ENCODE measurements at regions not wholly inside any gene's neighbourhood (a gene's known extent, or its start where the extent isn't known, plus 50 kb on each side); places are given as distances from the start of the nearest gene placed in this dataset.
A peak's percentile ranks its signal among the peaks of the same experiment; 100 is the strongest.

DNA sequence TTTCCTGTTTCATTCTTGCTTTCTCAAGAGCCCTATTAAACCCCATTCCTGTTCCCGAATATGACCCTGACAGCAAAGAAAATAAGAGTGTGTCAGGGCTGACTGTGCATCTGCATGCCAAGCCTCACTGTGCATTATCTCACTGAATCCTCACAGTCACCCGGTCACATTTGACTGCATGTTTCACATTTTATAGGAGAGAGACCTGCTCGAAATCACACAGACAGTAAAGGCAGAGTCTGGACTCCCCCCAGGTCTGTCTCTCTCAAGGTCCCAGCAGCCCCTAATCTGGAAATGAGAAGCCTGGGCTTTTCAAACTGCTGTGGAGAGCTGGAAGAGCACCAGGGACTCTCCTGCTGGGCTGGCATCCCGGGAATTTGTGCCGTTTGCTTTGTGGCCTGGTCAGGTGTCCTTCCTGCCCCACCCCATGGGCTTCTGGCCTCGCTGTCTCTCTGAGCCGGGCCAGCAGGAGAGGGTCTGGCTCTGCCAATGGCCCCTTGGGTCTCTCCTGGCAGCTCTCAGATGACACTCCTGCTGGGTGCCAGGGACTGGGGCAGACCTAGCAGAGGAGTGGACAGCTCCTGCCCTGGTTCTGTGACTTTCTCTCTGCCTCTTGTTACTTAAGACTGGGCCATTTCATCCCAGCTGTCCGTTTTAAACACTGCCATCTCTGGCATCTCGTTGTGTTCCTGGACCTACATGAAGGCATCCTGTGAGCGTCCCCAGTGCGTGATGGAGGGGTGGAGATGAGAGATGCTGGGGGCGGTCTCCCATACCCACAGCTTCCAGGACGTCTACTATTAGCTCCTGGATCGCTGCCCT lies 173.6 kb downstream of the ARHGAP12 start:
- no peak for DNase-seq (ENCODE audit: low read depth in 6 of 9, low spot score in 9 of 9)
- H3K27me3 ChIP-seq (ENCODE audit: control insufficient read depth in 2 of 2, insufficient read depth in 1 of 2, low read length in 1 of 2) = peaks cover 0 to 5% of the 10 kb centered on the region in 2 donors
- no peak overlapping the region for H3K4me3 ChIP-seq (ENCODE audit: low read length in 2 of 2)
- 93% methylated on average over 14 of the region's 14 CpGs for WGBS
- H3K27ac ChIP-seq (ENCODE audit: low read depth in 1 of 2, low read length in 1 of 2) = no peak overlapping the region
- H3K9me3 ChIP-seq (ENCODE audit: control insufficient read depth in 2 of 2, insufficient read depth in 1 of 2, low read length in 1 of 2) = no peaks in the 10 kb centered on the region
- H3K36me3 ChIP-seq (ENCODE audit: control insufficient read depth in 2 of 2, insufficient read depth in 2 of 2, low read length in 1 of 2) = no peaks in the 10 kb centered on the region
- peaks cover 11 to 16% of the 10 kb centered on the region in 2 donors for H3K4me1 ChIP-seq (ENCODE audit: control insufficient read depth in 2 of 2, insufficient read depth in 2 of 2, low read length in 2 of 2)

DNA sequence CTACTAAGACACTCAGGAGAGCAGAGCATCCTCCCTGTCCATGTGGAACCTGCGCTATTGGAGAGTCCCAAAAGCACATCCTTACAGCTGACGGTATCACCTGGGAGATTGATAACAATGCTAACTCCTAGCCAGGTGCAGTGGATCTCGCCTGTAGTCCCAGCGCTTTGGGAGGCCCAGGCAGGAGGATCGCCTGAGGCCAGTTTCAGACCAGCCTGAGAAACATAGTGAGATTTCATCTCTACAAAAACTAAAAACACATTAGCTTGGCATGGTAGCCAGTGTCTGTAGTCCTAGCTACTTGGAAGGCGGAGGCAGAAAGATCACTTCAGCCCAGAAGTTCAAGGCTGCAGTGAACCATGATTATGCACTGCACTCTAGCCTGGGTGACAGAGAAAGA lies 174.9 kb downstream of the ARHGAP12 start:
- Histone ChIP-seq H3K27ac (ENCODE audit: low read depth in 1 of 2, low read length in 1 of 2) (no peak overlapping the region), H3K36me3 (ENCODE audit: control insufficient read depth in 2 of 2, insufficient read depth in 2 of 2, low read length in 1 of 2) (no peaks in the 10 kb centered on the region), H3K4me1 (ENCODE audit: control insufficient read depth in 2 of 2, insufficient read depth in 2 of 2, low read length in 2 of 2) (peaks cover 9 to 15% of the 10 kb centered on the region in 2 donors), H3K4me3 (ENCODE audit: low read length in 2 of 2) (no peak overlapping the region), H3K27me3 (ENCODE audit: control insufficient read depth in 2 of 2, insufficient read depth in 1 of 2, low read length in 1 of 2) (peaks cover 0 to 2% of the 10 kb centered on the region in 2 donors), H3K9me3 (ENCODE audit: control insufficient read depth in 2 of 2, insufficient read depth in 1 of 2, low read length in 1 of 2) (no peaks in the 10 kb centered on the region)
- DNase-seq (ENCODE audit: low read depth in 6 of 9, low spot score in 9 of 9) = no peak
- WGBS = 98% methylated on average over 6 of the region's 6 CpGs

DNA sequence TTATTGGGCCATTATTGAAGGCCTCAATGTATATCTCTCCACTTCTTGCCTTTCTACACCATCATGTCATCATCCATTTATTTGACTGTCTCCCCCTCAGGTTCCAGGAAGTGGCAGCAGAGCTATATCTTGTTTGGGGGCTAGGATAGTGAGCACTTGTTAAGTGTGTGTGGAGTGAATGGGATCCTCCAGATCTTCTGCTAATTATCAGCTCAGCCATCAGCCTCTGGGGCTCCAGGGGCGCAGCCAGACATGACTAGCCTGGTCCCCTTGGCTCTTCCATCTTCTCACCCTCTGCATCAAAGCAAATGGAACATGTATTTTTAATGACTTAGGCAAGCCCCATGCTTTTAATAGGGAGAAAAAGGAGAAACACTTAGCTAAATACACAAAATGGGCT lies 176.5 kb downstream of the ARHGAP12 start:
- no peak overlapping the region for H3K4me3 ChIP-seq (ENCODE audit: low read length in 2 of 2)
- peaks cover 9 to 11% of the 10 kb centered on the region in 2 donors for H3K4me1 ChIP-seq (ENCODE audit: control insufficient read depth in 2 of 2, insufficient read depth in 2 of 2, low read length in 2 of 2)
- no peak for DNase-seq (ENCODE audit: low read depth in 6 of 9, low spot score in 9 of 9)
- no peaks in the 10 kb centered on the region for H3K36me3 ChIP-seq (ENCODE audit: control insufficient read depth in 2 of 2, insufficient read depth in 2 of 2, low read length in 1 of 2)
- 96% methylated on average over 1 of the region's 1 CpG for WGBS
- H3K9me3 ChIP-seq (ENCODE audit: control insufficient read depth in 2 of 2, insufficient read depth in 1 of 2, low read length in 1 of 2) = no peaks in the 10 kb centered on the region
- H3K27ac ChIP-seq (ENCODE audit: low read depth in 1 of 2, low read length in 1 of 2) = no peak overlapping the region
- H3K27me3 ChIP-seq (ENCODE audit: control insufficient read depth in 2 of 2, insufficient read depth in 1 of 2, low read length in 1 of 2) = no peaks in the 10 kb centered on the region

GRCh38 chr10:31751738-31752080 lies 176.9 kb downstream of the ARHGAP12 start:
- 75% methylated on average over 9 of the region's 9 CpGs for WGBS
- H3K36me3 ChIP-seq (ENCODE audit: control insufficient read depth in 2 of 2, insufficient read depth in 2 of 2, low read length in 1 of 2) = no peaks in the 10 kb centered on the region
- no peaks in the 10 kb centered on the region for H3K27me3 ChIP-seq (ENCODE audit: control insufficient read depth in 2 of 2, insufficient read depth in 1 of 2, low read length in 1 of 2)
- H3K27ac ChIP-seq (ENCODE audit: low read depth in 1 of 2, low read length in 1 of 2) = no peak overlapping the region
- H3K9me3 ChIP-seq (ENCODE audit: control insufficient read depth in 2 of 2, insufficient read depth in 1 of 2, low read length in 1 of 2) = no peaks in the 10 kb centered on the region
- H3K4me1 ChIP-seq (ENCODE audit: control insufficient read depth in 2 of 2, insufficient read depth in 2 of 2, low read length in 2 of 2) = peaks cover 9 to 11% of the 10 kb centered on the region in 2 donors
- DNase-seq (ENCODE audit: low read depth in 6 of 9, low spot score in 9 of 9) = no peak
- no peak overlapping the region for H3K4me3 ChIP-seq (ENCODE audit: low read length in 2 of 2)

DNA sequence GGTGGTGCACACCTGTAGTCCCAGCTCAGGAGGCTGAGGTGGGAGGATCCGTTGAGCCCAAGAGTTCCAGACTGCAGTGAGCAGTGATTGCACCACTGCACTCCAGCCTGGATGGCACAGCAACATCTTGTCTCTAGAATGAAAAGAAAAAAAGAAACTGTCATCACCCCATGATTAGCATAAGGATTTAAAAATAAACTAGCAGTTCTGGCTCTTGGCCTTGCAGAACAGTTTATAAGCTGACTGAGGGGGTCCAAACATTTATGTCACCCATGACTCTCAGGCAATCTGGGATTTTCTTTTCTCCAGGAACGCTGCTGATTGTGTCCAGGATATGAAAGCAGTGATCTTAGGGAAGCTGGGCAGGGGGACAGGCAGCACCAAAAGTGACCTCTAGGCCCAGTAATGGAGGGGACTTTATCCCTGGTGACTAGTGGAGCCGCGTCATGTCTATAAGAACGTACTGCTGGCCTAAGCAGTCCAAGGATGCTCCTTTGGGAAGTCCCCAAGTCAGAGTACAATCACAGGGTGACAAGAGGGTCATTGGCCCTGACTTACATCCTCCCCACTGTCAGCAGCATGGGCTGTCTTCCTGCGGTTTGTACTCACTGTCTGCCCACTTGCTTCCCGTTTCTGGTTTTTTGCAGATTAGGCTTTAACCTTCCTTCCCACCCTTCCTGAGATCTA lies 177.4 kb downstream of the ARHGAP12 start:
- no peak for DNase-seq (ENCODE audit: low read depth in 6 of 9, low spot score in 9 of 9)
- Histone ChIP-seq H3K4me1 (ENCODE audit: control insufficient read depth in 2 of 2, insufficient read depth in 2 of 2, low read length in 2 of 2) (peaks cover 9 to 11% of the 10 kb centered on the region in 2 donors), H3K4me3 (ENCODE audit: low read length in 2 of 2) (no peak overlapping the region), H3K9me3 (ENCODE audit: control insufficient read depth in 2 of 2, insufficient read depth in 1 of 2, low read length in 1 of 2) (no peaks in the 10 kb centered on the region), H3K27ac (ENCODE audit: low read depth in 1 of 2, low read length in 1 of 2) (no peak overlapping the region), H3K36me3 (ENCODE audit: control insufficient read depth in 2 of 2, insufficient read depth in 2 of 2, low read length in 1 of 2) (no peaks in the 10 kb centered on the region), H3K27me3 (ENCODE audit: control insufficient read depth in 2 of 2, insufficient read depth in 1 of 2, low read length in 1 of 2) (no peaks in the 10 kb centered on the region)
- WGBS = 66% methylated on average over 7 of the region's 7 CpGs

DNA sequence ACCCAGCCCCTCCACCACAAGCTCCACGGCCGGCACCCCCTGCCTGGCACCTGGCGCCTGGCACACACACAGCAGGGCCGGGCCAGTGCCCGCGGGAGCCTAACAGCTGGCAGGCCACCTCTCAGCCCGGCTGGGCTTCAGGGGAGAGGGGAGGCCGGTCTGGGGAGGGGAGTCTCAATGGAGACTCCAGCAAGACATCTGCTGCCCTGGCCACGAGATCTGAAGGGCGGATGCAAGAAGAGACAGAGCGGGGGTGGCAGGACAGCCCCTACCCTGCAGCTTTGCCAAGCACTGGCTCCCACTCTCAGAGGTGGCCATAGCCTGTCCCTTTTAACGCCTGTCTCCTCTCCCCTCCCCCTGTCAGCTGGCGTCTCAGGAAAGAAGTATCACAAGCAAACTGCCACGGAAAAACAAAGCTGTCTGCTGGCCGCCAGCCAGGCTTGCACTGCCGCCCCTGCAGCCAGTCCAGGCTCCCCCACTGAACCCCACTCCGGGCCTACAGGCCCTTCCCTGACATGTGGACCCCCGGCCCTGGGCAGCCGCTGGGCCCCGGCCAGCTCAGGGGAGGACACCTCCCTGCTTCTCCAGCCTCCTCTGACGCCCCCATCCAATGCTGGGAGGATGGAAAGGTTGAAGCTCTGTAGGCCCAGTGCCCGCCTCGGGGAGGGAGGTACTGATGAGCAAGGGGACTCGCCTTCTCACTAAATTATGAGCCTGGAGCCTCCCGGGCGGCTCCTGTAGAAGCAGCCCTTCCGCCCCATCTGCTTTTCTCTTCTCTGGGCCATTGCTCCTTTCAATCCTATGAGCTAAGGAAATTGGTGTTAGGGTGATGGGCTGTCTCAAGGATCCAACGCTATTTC lies 178.4 kb downstream of the ARHGAP12 start:
- Histone ChIP-seq H3K4me3 (ENCODE audit: low read length in 2 of 2) (no peak overlapping the region), H3K4me1 (ENCODE audit: control insufficient read depth in 2 of 2, insufficient read depth in 2 of 2, low read length in 2 of 2) (peaks cover 9 to 11% of the 10 kb centered on the region in 2 donors), H3K9me3 (ENCODE audit: control insufficient read depth in 2 of 2, insufficient read depth in 1 of 2, low read length in 1 of 2) (no peaks in the 10 kb centered on the region), H3K27me3 (ENCODE audit: control insufficient read depth in 2 of 2, insufficient read depth in 1 of 2, low read length in 1 of 2) (no peaks in the 10 kb centered on the region), H3K27ac (ENCODE audit: low read depth in 1 of 2, low read length in 1 of 2) (no peak overlapping the region), H3K36me3 (ENCODE audit: control insufficient read depth in 2 of 2, insufficient read depth in 2 of 2, low read length in 1 of 2) (no peaks in the 10 kb centered on the region)
- WGBS = 45% methylated on average over 28 of the region's 28 CpGs
- DNase-seq (ENCODE audit: low read depth in 6 of 9, low spot score in 9 of 9) = no peak

DNA sequence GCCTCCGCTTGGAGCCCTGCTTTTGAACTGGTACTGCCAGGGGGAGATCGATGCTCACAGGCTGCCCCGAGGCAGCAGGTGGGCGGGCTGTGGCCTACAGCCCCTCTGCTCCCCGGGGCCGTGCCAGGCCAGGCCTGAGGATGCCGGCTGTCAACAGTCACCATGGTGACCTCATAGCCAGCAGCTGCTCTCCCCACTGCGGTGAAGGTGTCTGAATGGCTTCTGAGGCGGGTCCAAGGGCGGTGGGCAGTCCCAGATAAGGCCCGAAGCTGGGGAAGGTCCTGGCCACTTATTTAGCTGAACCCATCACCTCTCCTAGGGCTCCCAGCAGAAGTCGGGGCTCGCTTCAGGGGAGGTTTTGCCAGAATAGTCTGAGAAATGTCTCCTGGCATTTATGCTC lies 179.3 kb downstream of the ARHGAP12 start:
- Histone ChIP-seq H3K27ac (ENCODE audit: low read depth in 1 of 2, low read length in 1 of 2) (no peak overlapping the region), H3K4me3 (ENCODE audit: low read length in 2 of 2) (no peak overlapping the region), H3K9me3 (ENCODE audit: control insufficient read depth in 2 of 2, insufficient read depth in 1 of 2, low read length in 1 of 2) (no peaks in the 10 kb centered on the region), H3K4me1 (ENCODE audit: control insufficient read depth in 2 of 2, insufficient read depth in 2 of 2, low read length in 2 of 2) (peaks cover 9 to 11% of the 10 kb centered on the region in 2 donors), H3K36me3 (ENCODE audit: control insufficient read depth in 2 of 2, insufficient read depth in 2 of 2, low read length in 1 of 2) (no peaks in the 10 kb centered on the region), H3K27me3 (ENCODE audit: control insufficient read depth in 2 of 2, insufficient read depth in 1 of 2, low read length in 1 of 2) (no peaks in the 10 kb centered on the region)
- WGBS = 96% methylated on average over 13 of the region's 13 CpGs
- DNase-seq (ENCODE audit: low read depth in 6 of 9, low spot score in 9 of 9) = no peak

GRCh38 chr10:31745612-31746376 lies 182.8 kb downstream of the ARHGAP12 start:
- Histone ChIP-seq H3K9me3 (ENCODE audit: control insufficient read depth in 2 of 2, insufficient read depth in 1 of 2, low read length in 1 of 2) (no peaks in the 10 kb centered on the region), H3K4me1 (ENCODE audit: control insufficient read depth in 2 of 2, insufficient read depth in 2 of 2, low read length in 2 of 2) (peaks cover 9 to 11% of the 10 kb centered on the region in 2 donors), H3K27ac (ENCODE audit: low read depth in 1 of 2, low read length in 1 of 2) (no peak overlapping the region), H3K27me3 (ENCODE audit: control insufficient read depth in 2 of 2, insufficient read depth in 1 of 2, low read length in 1 of 2) (no peaks in the 10 kb centered on the region), H3K36me3 (ENCODE audit: control insufficient read depth in 2 of 2, insufficient read depth in 2 of 2, low read length in 1 of 2) (no peaks in the 10 kb centered on the region), H3K4me3 (ENCODE audit: low read length in 2 of 2) (no peak overlapping the region)
- DNase-seq (ENCODE audit: low read depth in 6 of 9, low spot score in 9 of 9) = peak in 3 of 9 donors; percentile 13 to 57 (median 38)
- 84% methylated on average over 9 of the region's 9 CpGs for whole genome bisulfite sequencing

Data from thymus (tissue), 11 donors.